Adrenal gland (tissue), 9 donors: ENCODE measurements at regions not wholly inside any gene's neighbourhood (a gene's known extent, or its start where the extent isn't known, plus 50 kb on each side); places are given as distances from the start of the nearest gene placed in this dataset.
A peak's percentile ranks its signal among the peaks of the same experiment; 100 is the strongest.
"Not testable (repeated sequence)": the region's sequence is repeated elsewhere in the genome, so short reads cannot be mapped to it uniquely, and the experiment has no call there.

ENCODE experiments used
- DNase-seq, 7 donors: peaks; one replicate each; pipeline ENCODE4 v3.0.0-alpha.2; 2019 to 2020
- H3K27ac ChIP-seq, 5 donors: fragments of 200-600 bp; sonication (generic) in 4 of 5; 1 replicate in 3 of 5; 2 replicates in 2 of 5; pipeline versions ENCODE4 v1.5.1 to v1.8.0; 2016 to 2020; ENCODE audit warnings: mild to moderate bottlenecking in 1 of 5
- H3K27me3 ChIP-seq: fragments of 200-600 bp; 2 replicates; pipeline ENCODE4 v1.8.0; 2021
- H3K36me3 ChIP-seq, 2 donors: fragments of 200-600 bp; replicated peaks in 1 of 2; 1 replicate in 1 of 2; 2 replicates in 1 of 2; pipeline versions ENCODE4 v1.5.1 to v1.8.0; 2018 to 2022
- H3K4me1 ChIP-seq, 2 donors: fragments of 200-600 bp; replicated peaks in 1 of 2; 1 replicate in 1 of 2; 2 replicates in 1 of 2; pipeline versions ENCODE4 v1.5.1 to v1.8.0; 2018 to 2021
- H3K4me3 ChIP-seq, 4 donors: fragments of 200-600 bp; sonication (generic) in 3 of 4; one replicate each; pipeline ENCODE4 v1.5.1; 2016 to 2018
- H3K9me3 ChIP-seq, 3 donors: fragments of 200-600 bp; sonication (generic) in 1 of 3; replicated peaks in 1 of 3; 1 replicate in 2 of 3; 2 replicates in 1 of 3; pipeline versions ENCODE4 v1.5.1 to v1.8.0; 2016 to 2021
- POLR2A ChIP-seq, 2 donors: fragments of 450-650 bp; IDR thresholded peaks; one replicate each; pipeline ENCODE4 v1.6.1; 2017; ENCODE audit warnings: antibody characterized with exemption in 2 of 2, mild to moderate bottlenecking in 2 of 2, moderate library complexity in 1 of 2
- WGBS, 4 donors: extraction: QIAGEN DNeasy Blood & Tissue Kit in 2 of 4; methylation state at CpG; one replicate each; pipeline versions ENCODE4 v1.1.5 to v1.1.7; 2013 to 2017; 5-methylcytosine and 5-hydroxymethylcytosine counted together
- intact Hi-C, 2 donors: fragments of 100-400 bp; cut with DNase I; formaldehyde crosslinking; loops; one replicate each; pipeline versions ENCODE4 v1.14.1 to v1.15.0; 2022 to 2023
- TF ChIP-seq, protein P1 (sequence below), 6 experiments: fragments of 450-650 bp in 4 of 6; fragments of 200-600 bp in 2 of 6; sonication (generic) in 1 of 6; IDR thresholded peaks; 1 replicate in 5 of 6; 2 replicates in 1 of 6; pipeline versions ENCODE4 v1.5.1 to v1.8.0; 2016 to 2021; ENCODE audit warnings: antibody characterized with exemption in 6 of 6, mild to moderate bottlenecking in 2 of 6, moderate library complexity in 1 of 6
- donor health status: healthy with polysubstance abuse.
- donor health status: Bipolar disorder and iron deficiency.
- donor health status: DM: yes; HTN: yes; CAD: no.
- donor health status: DM: no; HTN: no; CAD: no.
- donor health status: DM: no; HTN: no; CAD: no.

DNA sequence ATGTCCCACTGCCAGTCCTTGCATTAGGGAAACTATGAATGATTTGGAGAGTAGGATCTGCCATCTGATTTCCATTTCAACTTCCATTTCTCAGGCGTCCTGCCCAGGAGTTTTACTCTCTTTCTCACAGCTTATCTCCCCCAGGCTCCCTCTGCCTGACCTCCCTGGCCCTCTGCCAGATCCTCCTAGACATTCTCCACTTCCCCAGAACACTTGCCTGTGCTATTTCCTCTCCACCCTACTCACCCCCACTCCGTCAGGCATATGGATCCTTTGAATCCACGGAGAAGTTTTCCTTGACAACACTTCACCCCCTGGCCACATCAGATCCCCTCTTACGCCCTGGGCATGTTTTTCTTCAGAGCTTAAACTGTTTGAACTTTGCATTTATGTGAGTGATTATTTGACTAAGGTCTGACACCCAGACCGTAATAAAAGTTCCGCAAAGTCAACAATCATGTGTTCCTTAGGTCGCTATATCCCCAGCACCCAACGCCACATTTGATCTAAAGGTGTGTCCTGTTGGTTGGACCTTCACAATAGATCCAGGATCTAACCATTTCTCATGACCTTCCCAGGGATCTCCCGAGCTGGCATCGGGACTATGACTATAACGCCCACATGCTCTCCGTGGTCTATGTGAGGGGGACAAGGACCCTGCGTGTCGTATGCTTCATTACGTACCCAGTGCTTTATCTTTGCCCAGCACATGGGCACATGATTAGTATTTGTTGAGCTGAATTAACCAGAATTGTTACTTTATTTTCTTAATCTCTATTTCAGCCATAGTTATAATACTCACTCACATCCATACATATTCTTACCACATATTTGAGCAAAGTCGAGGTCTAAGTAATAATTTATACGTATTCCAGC lies 255.8 kb upstream of the FOXN3 start:
- DNase-seq, result peak in 6 of 7 donors; percentile 15 to 55 (median 30)
- no peaks in the 10 kb centered on the region for H3K9me3 ChIP-seq
- no peaks in the 10 kb centered on the region for H3K36me3 ChIP-seq
- no peaks in the 10 kb centered on the region for H3K27me3 ChIP-seq
- WGBS, 4 donors, result 78 to 82% (median 80%) methylated on average over 17 of the region's 17 CpGs
- H3K4me1 ChIP-seq, result no peaks in the 10 kb centered on the region
- H3K4me3 ChIP-seq, result no peak overlapping the region
- TF ChIP-seq, protein P1, sequence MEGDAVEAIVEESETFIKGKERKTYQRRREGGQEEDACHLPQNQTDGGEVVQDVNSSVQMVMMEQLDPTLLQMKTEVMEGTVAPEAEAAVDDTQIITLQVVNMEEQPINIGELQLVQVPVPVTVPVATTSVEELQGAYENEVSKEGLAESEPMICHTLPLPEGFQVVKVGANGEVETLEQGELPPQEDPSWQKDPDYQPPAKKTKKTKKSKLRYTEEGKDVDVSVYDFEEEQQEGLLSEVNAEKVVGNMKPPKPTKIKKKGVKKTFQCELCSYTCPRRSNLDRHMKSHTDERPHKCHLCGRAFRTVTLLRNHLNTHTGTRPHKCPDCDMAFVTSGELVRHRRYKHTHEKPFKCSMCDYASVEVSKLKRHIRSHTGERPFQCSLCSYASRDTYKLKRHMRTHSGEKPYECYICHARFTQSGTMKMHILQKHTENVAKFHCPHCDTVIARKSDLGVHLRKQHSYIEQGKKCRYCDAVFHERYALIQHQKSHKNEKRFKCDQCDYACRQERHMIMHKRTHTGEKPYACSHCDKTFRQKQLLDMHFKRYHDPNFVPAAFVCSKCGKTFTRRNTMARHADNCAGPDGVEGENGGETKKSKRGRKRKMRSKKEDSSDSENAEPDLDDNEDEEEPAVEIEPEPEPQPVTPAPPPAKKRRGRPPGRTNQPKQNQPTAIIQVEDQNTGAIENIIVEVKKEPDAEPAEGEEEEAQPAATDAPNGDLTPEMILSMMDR (IDR thresholded peaks at IDR 0.05), result no peak
- no peak for TF ChIP-seq POLR2A (IDR thresholded peaks at IDR 0.05)
- no peak overlapping the region for H3K27ac ChIP-seq
- intact Hi-C loops, result no loop called here

DNA sequence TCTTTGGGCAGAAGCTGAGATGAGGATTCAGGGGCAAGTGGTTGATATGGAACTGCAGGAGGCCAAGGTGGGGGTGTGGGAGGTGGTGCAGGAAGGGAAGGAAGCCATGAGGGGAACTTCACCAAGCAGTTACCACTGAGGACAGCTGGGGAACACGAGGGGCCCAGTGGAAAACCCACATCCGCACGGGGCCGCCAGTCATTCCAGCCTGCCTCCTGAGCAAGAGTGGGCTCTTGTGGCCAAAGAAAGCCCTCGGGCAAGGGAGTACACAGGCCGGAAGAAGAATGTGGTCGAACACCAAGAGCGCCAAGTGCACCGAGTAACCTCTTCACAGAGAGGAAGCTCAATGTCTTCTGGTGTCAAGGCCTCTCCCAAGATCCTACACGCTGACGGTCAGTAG lies 252.2 kb upstream of the FOXN3 start:
- Histone ChIP-seq H3K4me1 (no peaks in the 10 kb centered on the region), H3K27me3 (no peaks in the 10 kb centered on the region), H3K36me3 (no peaks in the 10 kb centered on the region), H3K9me3 (no peaks in the 10 kb centered on the region), H3K27ac (no peak overlapping the region), H3K4me3 (no peak overlapping the region)
- intact Hi-C loops, result no loop called here
- TF ChIP-seq, protein P1 (IDR thresholded peaks at IDR 0.05), result no peak
- no peak for TF ChIP-seq POLR2A (IDR thresholded peaks at IDR 0.05)
- peak; percentile 12 to 63 (median 22) for DNase-seq
- 63 to 89% (median 79%) methylated on average over 11 of the region's 11 CpGs for WGBS, 4 donors

DNA sequence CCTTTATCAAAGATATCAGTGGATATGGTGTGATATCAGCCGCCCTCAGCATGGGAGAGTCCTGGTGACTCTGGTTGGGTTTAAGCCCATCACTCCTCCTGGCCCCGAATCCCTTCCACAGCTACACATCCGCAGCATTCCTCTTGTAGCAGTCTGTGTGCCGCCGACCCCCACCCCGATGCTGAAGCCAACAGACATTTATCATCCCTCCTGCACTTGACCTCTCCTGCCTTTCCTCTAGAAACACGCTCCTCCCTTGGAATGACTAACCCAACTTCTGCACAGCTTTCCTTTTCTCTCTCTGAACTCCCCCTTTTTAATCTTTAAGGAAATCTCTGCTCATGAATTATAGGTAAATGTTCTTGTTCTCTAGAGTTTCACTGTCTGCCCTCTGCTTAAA lies 250.9 kb upstream of the FOXN3 start:
- Histone ChIP-seq H3K36me3 (no peaks in the 10 kb centered on the region), H3K27me3 (no peaks in the 10 kb centered on the region), H3K9me3 (no peaks in the 10 kb centered on the region), H3K4me3 (no peak overlapping the region), H3K4me1 (no peaks in the 10 kb centered on the region), H3K27ac (no peak overlapping the region)
- intact Hi-C loops, result no loop called here
- no peak for TF ChIP-seq POLR2A (IDR thresholded peaks at IDR 0.05)
- TF ChIP-seq, protein P1 (IDR thresholded peaks at IDR 0.05), result no peak
- 29 to 41% (median 35%) methylated on average over 7 of the region's 7 CpGs for WGBS, 4 donors
- DNase-seq, result peak in 1 of 7 donors; percentile 5

DNA sequence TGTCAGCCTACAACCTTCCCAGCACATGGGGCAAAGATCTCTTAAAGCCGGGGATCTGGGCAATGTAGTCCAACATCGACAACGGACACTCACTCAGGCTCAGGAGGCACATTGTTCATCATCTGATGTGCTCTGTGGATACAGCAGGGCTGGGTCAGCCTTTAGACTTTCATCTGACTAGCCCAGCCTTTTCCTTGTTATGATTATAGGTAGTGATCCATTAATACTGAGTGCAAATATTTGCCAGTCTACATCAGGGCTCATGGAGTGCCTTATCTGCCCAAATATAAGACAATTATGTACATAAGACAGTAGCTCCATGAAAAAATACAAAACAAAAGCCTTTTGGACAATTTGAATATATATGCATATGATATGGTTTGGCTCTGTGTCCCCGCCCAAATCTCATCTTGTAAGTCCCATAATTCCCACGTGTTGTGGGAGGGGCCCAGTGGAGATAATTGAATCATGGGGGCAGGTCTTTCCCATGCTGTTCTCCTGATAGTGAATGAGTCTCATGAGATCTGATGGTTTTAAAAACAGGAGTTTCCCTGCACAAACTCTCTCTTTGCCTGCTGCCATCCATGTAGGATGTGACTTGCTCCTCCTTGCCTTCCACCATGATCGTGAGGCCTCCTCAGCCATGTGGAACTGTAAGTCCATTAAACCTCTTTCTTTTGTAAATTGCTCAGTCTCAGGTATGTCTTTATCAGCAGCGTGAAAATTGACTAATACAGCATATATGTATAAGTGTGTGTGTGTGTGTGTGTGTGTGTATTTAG lies 248.5 kb upstream of the FOXN3 start:
- H3K9me3 ChIP-seq, DNase-seq, H3K36me3 ChIP-seq, H3K4me3 ChIP-seq, H3K4me1 ChIP-seq, H3K27ac ChIP-seq, H3K27me3 ChIP-seq, intact Hi-C loops: not testable (repeated sequence)
- WGBS, 4 donors, result 90 to 97% (median 95%) methylated on average over 7 of the region's 7 CpGs
